ENCODE measurements at regions not wholly inside any gene's neighbourhood (a gene's known extent, or its start where the extent isn't known, plus 50 kb on each side); places are given as distances from the start of the nearest gene placed in this dataset.

DNA sequence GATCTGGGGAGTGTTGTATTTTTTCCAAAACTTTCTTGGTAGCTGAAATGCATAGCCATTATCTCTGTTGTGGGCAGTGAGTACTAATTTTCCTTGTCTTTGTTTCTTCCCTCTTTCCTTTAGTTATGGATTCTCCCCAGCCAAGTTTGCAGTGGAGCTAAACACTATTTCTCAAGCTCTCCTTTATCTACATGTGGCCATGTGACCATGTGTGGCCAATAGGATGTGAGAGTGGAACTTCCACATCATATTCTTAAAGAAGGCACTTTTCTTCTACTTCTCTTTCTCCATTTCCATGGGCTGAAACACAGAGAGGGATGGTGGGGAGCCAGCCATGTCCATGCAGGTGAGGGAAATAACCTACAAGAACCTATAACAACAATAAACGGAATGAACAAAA lies 230.8 kb downstream of the CTH start:
- no peaks in the 10 kb centered on the region for H3K4me1 ChIP-seq
- H3K27ac ChIP-seq, result no peak overlapping the region
- no peaks in the 10 kb centered on the region for H3K9me3 ChIP-seq (replicated peaks in 1 of 11)
- H3K4me3 ChIP-seq, result no peak overlapping the region
- no peaks in the 10 kb centered on the region for H3K36me3 ChIP-seq
- H3K27me3 ChIP-seq, result no peaks in the 10 kb centered on the region
- no peak for TF ChIP-seq Cebpa-rat (IDR thresholded peaks at IDR 0.05)
- H3K4me2 ChIP-seq, result no peak overlapping the region
- no peaks in the 10 kb centered on the region for H4K20me1 ChIP-seq
- no peak overlapping the region for H3K9ac ChIP-seq

DNA sequence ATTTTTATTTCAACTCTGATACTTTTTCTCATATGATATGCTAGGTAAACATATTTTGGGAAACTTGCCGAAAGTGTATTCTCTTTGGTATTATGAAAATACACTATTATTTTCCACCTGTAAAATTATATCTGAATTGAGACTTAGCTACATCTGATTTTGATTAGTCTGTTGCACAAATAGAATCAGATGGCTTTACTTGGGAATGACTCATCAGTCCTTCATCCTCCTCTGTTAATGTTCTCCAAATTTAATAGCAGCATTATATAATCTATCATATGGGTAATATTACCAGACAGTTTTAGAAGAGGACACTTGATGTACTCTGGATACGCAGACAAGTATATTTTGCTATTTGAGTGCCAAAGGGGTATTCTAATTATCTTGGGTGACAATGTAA lies 245.3 kb downstream of the CTH start:
- H3K9ac ChIP-seq, result no peak overlapping the region
- no peaks in the 10 kb centered on the region for H3K27me3 ChIP-seq
- no peaks in the 10 kb centered on the region for H3K9me3 ChIP-seq (replicated peaks in 1 of 11)
- H4K20me1 ChIP-seq, result no peaks in the 10 kb centered on the region
- H3K4me3 ChIP-seq, result no peak overlapping the region
- H3K4me2 ChIP-seq, result no peak overlapping the region
- H3K4me1 ChIP-seq, result no peaks in the 10 kb centered on the region
- H3K36me3 ChIP-seq, result no peaks in the 10 kb centered on the region
- no peak for TF ChIP-seq Cebpa-rat (IDR thresholded peaks at IDR 0.05)
- H3K27ac ChIP-seq, result no peak overlapping the region

DNA sequence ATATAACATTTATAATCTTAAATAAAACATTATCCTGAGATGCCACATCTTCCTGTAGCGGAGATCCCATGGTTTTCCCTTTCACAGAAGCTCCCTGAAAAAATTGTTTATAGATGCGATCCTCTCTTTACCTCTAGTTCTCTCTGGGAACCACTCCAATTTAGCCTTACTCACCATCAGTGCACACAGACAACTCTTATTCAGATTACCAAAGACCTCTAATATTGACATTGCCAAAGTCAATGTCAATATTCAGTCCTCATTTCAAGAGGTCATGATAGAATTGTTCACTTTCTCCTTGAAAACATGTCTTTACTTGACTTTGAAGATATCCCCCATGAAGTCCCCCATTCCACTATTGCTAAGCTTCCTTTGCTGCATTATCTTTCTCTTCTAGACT lies 248.8 kb downstream of the CTH start:
- TF ChIP-seq Cebpa-rat (IDR thresholded peaks at IDR 0.05), result no peak
- Histone ChIP-seq H3K9me3 (replicated peaks in 1 of 11) (no peaks in the 10 kb centered on the region), H4K20me1 (no peaks in the 10 kb centered on the region), H3K4me2 (no peak overlapping the region), H3K4me1 (no peaks in the 10 kb centered on the region), H3K4me3 (no peak overlapping the region), H3K9ac (no peak overlapping the region), H3K27me3 (no peaks in the 10 kb centered on the region), H3K36me3 (no peaks in the 10 kb centered on the region), H3K27ac (no peak overlapping the region)

DNA sequence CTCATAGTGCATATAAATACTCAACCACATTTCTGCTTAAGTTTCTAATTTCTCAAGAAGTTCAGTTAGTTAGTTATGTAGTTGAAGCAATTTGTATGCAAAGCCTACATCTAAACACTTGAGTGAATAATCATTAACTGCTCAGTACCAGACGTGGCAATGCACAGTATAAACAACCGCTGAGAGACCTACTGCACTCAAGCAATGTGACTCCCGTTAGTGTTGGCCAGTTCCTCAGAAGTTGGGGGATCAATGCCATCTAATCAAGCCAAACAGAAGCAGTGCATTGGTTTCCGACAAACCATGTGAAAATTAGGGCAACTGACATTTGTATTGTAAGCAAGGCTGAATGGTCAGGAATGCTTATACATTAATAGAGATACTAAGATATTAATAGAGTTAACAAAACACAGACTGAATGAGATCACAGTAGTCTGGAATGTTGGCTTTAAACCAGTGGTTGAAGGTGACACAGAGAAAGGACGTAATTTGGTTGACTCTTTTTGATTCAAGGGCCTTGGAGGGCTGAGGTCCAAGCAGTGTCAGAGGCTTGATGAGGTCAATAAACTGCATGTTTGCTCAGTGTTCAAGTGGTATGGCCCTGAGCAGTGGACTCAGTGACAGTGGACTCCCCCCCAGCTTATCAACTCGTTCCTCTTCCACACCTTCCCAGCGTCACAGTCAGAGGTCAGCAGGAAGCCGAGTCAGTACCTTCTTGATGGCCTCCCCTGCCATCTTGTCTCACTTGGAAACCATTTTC lies 255.5 kb downstream of the CTH start:
- no peak overlapping the region for H3K27ac ChIP-seq
- no peak for TF ChIP-seq Cebpa-rat (IDR thresholded peaks at IDR 0.05)
- no peaks in the 10 kb centered on the region for H4K20me1 ChIP-seq
- no peak overlapping the region for H3K4me2 ChIP-seq
- no peaks in the 10 kb centered on the region for H3K36me3 ChIP-seq
- no peaks in the 10 kb centered on the region for H3K9me3 ChIP-seq (replicated peaks in 1 of 11)
- H3K9ac ChIP-seq, result no peak overlapping the region
- no peaks in the 10 kb centered on the region for H3K27me3 ChIP-seq
- no peak overlapping the region for H3K4me3 ChIP-seq
- H3K4me1 ChIP-seq, result no peaks in the 10 kb centered on the region

- H3K4me1 ChIP-seq, result no peaks in the 10 kb centered on the region
- no peak overlapping the region for H3K4me3 ChIP-seq
- H3K27me3 ChIP-seq, result no peaks in the 10 kb centered on the region
- no peaks in the 10 kb centered on the region for H4K20me1 ChIP-seq
- H3K4me2 ChIP-seq, result no peak overlapping the region
- no peaks in the 10 kb centered on the region for H3K9me3 ChIP-seq (replicated peaks in 1 of 11)
- no peak overlapping the region for H3K27ac ChIP-seq
- TF ChIP-seq Cebpa-rat (IDR thresholded peaks at IDR 0.05), result no peak
- H3K9ac ChIP-seq, result no peak overlapping the region
- no peaks in the 10 kb centered on the region for H3K36me3 ChIP-seq
Measured at GRCh38 chr1:70667494-70668170, 256.6 kb downstream of the CTH start.

- H4K20me1 ChIP-seq, result no peaks in the 10 kb centered on the region
- H3K4me3 ChIP-seq, result no peak overlapping the region
- H3K27me3 ChIP-seq, result no peaks in the 10 kb centered on the region
- H3K9ac ChIP-seq, result no peak overlapping the region
- H3K4me2 ChIP-seq, result no peak overlapping the region
- no peak overlapping the region for H3K27ac ChIP-seq
- H3K9me3 ChIP-seq (replicated peaks in 1 of 11), result no peaks in the 10 kb centered on the region
- TF ChIP-seq Cebpa-rat (IDR thresholded peaks at IDR 0.05), result no peak
- H3K4me1 ChIP-seq, result peaks cover 6 to 13% (median 9%) of the 10 kb centered on the region in 10 experiments
- H3K36me3 ChIP-seq, result no peaks in the 10 kb centered on the region
Measured at GRCh38 chr1:70671006-70671405, 259.9 kb downstream of the CTH start.

DNA sequence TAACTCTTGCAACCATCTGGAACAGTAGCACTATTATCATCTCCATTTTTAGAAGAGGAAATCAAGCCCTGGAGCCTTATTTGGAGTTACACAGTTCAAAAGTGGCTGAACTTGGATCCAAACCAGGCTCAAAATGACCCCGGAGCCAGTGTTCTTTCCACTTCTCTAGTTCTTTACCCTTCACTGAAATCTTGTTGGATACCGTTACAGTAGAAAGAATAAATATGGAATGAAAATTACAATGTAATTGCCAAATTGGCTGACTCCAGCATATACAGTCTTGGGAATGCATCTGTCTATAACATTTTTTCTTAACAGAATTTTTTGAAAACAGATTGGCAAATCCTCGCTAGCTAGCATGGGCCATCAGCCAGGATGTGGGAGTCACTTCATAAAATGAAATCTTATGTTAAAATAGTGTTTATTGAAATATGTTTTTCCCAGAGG lies 261.4 kb downstream of the CTH start:
- Histone ChIP-seq H3K4me2 (no peak overlapping the region), H4K20me1 (no peaks in the 10 kb centered on the region), H3K4me3 (no peak overlapping the region), H3K9me3 (replicated peaks in 1 of 11) (no peaks in the 10 kb centered on the region), H3K27ac (no peak overlapping the region), H3K4me1 (peaks cover 6 to 15% (median 12%) of the 10 kb centered on the region in 10 experiments), H3K36me3 (no peaks in the 10 kb centered on the region), H3K9ac (no peak overlapping the region), H3K27me3 (no peaks in the 10 kb centered on the region)
- TF ChIP-seq Cebpa-rat (IDR thresholded peaks at IDR 0.05), result no peak

- Histone ChIP-seq H3K4me3 (no peak overlapping the region), H3K36me3 (no peaks in the 10 kb centered on the region), H3K27me3 (no peaks in the 10 kb centered on the region), H3K27ac (no peak overlapping the region), H3K9me3 (replicated peaks in 1 of 11) (no peaks in the 10 kb centered on the region), H3K4me1 (peaks cover 6 to 15% (median 12%) of the 10 kb centered on the region in 10 experiments), H3K4me2 (peak overlapping the region; percentile 27 to 72 (median 55); a peak in 21 of 22 replicates), H4K20me1 (no peaks in the 10 kb centered on the region), H3K9ac (no peak overlapping the region)
- no peak for TF ChIP-seq Cebpa-rat (IDR thresholded peaks at IDR 0.05)
Measured at GRCh38 chr1:70674941-70675685, 264.0 kb downstream of the CTH start.

GRCh38 chr1:70675737-70676156 lies 264.7 kb downstream of the CTH start:
- H3K4me3 ChIP-seq, result no peak overlapping the region
- TF ChIP-seq Cebpa-rat (IDR thresholded peaks at IDR 0.05), result no peak
- H4K20me1 ChIP-seq, result no peaks in the 10 kb centered on the region

More at GRCh38 chr1:70675737-70676156, 264.7 kb downstream of the CTH start:
- Histone ChIP-seq H3K9ac (no peak overlapping the region), H3K9me3 (replicated peaks in 1 of 11) (no peaks in the 10 kb centered on the region), H3K36me3 (no peaks in the 10 kb centered on the region), H3K27me3 (no peaks in the 10 kb centered on the region), H3K27ac (no peak overlapping the region), H3K4me2 (peak overlapping the region; percentile 27 to 72 (median 55)), H3K4me1 (peaks cover 6 to 15% (median 12%) of the 10 kb centered on the region in 10 experiments)

Data from BLaER1 treated with 17β-estradiol and CSF1 and Interleukin-3, amounts not matched to agents 10 nM and 100 nM (cell line).